ENCODE measurements at regions not wholly inside any gene's neighbourhood (a gene's known extent, or its start where the extent isn't known, plus 50 kb on each side); places are given as distances from the start of the nearest gene placed in this dataset.

DNA sequence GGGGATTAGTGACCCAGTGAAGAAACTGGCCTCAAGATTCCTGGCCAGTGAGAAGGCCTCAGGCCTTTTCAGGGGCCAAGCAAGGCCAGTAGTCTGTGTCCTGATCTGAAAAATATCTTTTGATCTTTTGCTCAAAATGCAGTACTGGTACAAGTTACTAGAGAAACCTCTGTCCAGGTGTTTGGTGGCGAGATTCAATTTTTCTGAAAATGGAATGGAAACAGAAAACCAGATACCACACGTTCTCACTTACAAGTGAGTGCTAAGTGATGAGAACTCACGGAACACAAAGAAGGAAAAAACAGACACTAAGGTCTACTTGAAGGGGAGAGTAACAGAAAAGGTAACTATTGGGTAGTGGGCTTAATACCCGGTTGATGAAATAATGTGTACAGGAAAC is 463.4 kb downstream of the ZIC1 start:
- Histone ChIP-seq H3K9me3 (ENCODE audit: control insufficient read depth, insufficient read depth, low read depth, low read length) (no peaks in the 10 kb centered on the region; the same call in 1 of the 2 replicates), H3K36me3 (ENCODE audit: control insufficient read depth, insufficient read depth, low read length) (no peaks in the 10 kb centered on the region), H3K27ac (ENCODE audit: low read length) (no peak overlapping the region), H3K4me1 (ENCODE audit: control insufficient read depth, insufficient read depth, low read length) (no peaks in the 10 kb centered on the region), H3K4me3 (ENCODE audit: low read depth in 2 of 2, low read length in 2 of 2) (no peak overlapping the region), H3K27me3 (ENCODE audit: control insufficient read depth, insufficient read depth, low read length) (no peaks in the 10 kb centered on the region)
- no peak for DNase-seq (ENCODE audit: low read depth, low spot score)
- in situ Hi-C loops (cut with HindIII; ENCODE audit: low pct_unique_long_range_greater_than_20kb, low sequenced_read_pairs), result no loop called here
- BruUV-seq (replicated peaks), result no TSS peak
- ChIA-PET CTCF (no interaction called here), POLR2A (no interaction called here)
- ATAC-seq, result no peak
- no peak for TF ChIP-seq POLR2AphosphoS5 (IDR thresholded peaks at IDR 0.05; ENCODE audit: low read depth, low read length)
- TF ChIP-seq, protein P1, sequence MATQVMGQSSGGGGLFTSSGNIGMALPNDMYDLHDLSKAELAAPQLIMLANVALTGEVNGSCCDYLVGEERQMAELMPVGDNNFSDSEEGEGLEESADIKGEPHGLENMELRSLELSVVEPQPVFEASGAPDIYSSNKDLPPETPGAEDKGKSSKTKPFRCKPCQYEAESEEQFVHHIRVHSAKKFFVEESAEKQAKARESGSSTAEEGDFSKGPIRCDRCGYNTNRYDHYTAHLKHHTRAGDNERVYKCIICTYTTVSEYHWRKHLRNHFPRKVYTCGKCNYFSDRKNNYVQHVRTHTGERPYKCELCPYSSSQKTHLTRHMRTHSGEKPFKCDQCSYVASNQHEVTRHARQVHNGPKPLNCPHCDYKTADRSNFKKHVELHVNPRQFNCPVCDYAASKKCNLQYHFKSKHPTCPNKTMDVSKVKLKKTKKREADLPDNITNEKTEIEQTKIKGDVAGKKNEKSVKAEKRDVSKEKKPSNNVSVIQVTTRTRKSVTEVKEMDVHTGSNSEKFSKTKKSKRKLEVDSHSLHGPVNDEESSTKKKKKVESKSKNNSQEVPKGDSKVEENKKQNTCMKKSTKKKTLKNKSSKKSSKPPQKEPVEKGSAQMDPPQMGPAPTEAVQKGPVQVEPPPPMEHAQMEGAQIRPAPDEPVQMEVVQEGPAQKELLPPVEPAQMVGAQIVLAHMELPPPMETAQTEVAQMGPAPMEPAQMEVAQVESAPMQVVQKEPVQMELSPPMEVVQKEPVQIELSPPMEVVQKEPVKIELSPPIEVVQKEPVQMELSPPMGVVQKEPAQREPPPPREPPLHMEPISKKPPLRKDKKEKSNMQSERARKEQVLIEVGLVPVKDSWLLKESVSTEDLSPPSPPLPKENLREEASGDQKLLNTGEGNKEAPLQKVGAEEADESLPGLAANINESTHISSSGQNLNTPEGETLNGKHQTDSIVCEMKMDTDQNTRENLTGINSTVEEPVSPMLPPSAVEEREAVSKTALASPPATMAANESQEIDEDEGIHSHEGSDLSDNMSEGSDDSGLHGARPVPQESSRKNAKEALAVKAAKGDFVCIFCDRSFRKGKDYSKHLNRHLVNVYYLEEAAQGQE (IDR thresholded peaks at IDR 0.05; ENCODE audit: insufficient read depth in 1 of 2, low read depth in 2 of 2, low read length in 1 of 2), result no peak
- TF ChIP-seq, protein P2, sequence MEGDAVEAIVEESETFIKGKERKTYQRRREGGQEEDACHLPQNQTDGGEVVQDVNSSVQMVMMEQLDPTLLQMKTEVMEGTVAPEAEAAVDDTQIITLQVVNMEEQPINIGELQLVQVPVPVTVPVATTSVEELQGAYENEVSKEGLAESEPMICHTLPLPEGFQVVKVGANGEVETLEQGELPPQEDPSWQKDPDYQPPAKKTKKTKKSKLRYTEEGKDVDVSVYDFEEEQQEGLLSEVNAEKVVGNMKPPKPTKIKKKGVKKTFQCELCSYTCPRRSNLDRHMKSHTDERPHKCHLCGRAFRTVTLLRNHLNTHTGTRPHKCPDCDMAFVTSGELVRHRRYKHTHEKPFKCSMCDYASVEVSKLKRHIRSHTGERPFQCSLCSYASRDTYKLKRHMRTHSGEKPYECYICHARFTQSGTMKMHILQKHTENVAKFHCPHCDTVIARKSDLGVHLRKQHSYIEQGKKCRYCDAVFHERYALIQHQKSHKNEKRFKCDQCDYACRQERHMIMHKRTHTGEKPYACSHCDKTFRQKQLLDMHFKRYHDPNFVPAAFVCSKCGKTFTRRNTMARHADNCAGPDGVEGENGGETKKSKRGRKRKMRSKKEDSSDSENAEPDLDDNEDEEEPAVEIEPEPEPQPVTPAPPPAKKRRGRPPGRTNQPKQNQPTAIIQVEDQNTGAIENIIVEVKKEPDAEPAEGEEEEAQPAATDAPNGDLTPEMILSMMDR (IDR thresholded peaks at IDR 0.05), result no peak
- no peak for TF ChIP-seq SIN3A (IDR thresholded peaks at IDR 0.05; ENCODE audit: borderline replicate concordance, insufficient read depth, low read depth, low read length)
- intact Hi-C loops (cut with micrococcal nuclease; ENCODE audit: unreplicated experiment), result no loop called here

DNA sequence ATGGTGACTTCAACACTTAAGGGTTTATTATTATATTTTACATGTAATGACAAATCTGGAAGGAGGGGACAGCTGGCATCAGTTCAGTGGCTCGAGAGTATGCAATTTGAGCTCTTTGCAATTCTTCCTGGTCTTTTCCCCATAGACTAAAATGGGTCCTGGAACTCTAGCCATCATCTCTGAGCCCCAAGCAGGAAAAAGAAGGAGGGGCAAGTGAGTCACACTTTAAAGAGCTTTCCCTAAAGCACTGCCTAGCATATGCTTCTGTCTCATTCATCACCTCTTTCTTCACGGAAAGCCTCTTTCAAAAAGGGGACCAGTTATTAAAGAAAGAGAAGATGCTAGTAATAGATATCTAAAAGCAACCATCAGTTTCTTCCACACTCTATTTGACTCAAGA is 466.3 kb downstream of the ZIC1 start:
- ChIA-PET POLR2A (no interaction called here), CTCF (no interaction called here)
- no TSS peak for BruUV-seq (replicated peaks)
- in situ Hi-C loops (cut with HindIII; ENCODE audit: low pct_unique_long_range_greater_than_20kb, low sequenced_read_pairs), result no loop called here
- Histone ChIP-seq H3K4me3 (ENCODE audit: low read depth in 2 of 2, low read length in 2 of 2) (no peak overlapping the region), H3K9me3 (ENCODE audit: control insufficient read depth, insufficient read depth, low read depth, low read length) (peaks cover 6% of the 10 kb centered on the region; the same call in 1 of the 2 replicates), H3K4me1 (ENCODE audit: control insufficient read depth, insufficient read depth, low read length) (no peaks in the 10 kb centered on the region), H3K36me3 (ENCODE audit: control insufficient read depth, insufficient read depth, low read length) (no peaks in the 10 kb centered on the region), H3K27ac (ENCODE audit: low read length) (no peak overlapping the region), H3K27me3 (ENCODE audit: control insufficient read depth, insufficient read depth, low read length) (no peaks in the 10 kb centered on the region)
- TF ChIP-seq POLR2AphosphoS5 (IDR thresholded peaks at IDR 0.05; ENCODE audit: low read depth, low read length) (no peak), SIN3A (IDR thresholded peaks at IDR 0.05; ENCODE audit: borderline replicate concordance, insufficient read depth, low read depth, low read length) (no peak), TCF7L2 (IDR thresholded peaks at IDR 0.05; ENCODE audit: low read depth, low read length) (no peak)
- TF ChIP-seq, protein P2 (IDR thresholded peaks at IDR 0.05), result no peak
- TF ChIP-seq, protein P1 (IDR thresholded peaks at IDR 0.05; ENCODE audit: insufficient read depth in 1 of 2, low read depth in 2 of 2, low read length in 1 of 2), result no peak
- no peak for ATAC-seq
- DNase-seq (ENCODE audit: low read depth, low spot score), result no peak
- intact Hi-C loops (cut with micrococcal nuclease; ENCODE audit: unreplicated experiment), result no loop called here

All from Panc1 (cell line).